GM23338 (cell line): ENCODE measurements at regions not wholly inside any gene's neighbourhood (a gene's known extent, or its start where the extent isn't known, plus 50 kb on each side); places are given as distances from the start of the nearest gene placed in this dataset.

Experiments
- ATAC-seq: fragments of 200-7000 bp; cut with Tn5 transposase; 3 replicates; pipeline ENCODE4 v1.9.1; 2020
- DNase-seq: peaks from one replicate; pipeline ENCODE4 v3.0.0-alpha.2; 2015; ENCODE audit warnings: low spot score
- H2AFZ ChIP-seq: fragments of 200-600 bp; sonication (generic); 2 replicates; pipeline ENCODE4 v1.8.0; 2016; ENCODE audit warnings: antibody characterized with exemption, mild to moderate bottlenecking, moderate library complexity
- H3F3A ChIP-seq: fragments of 200-600 bp; sonication (generic); replicated peaks from 2 replicates; pipeline ENCODE4 v1.8.0; 2017; ENCODE audit warnings: antibody characterized with exemption, mixed run types, low read depth
- H3K27ac ChIP-seq: fragments of 200-600 bp; sonication (generic); 2 replicates; pipeline ENCODE4 v1.6.1; 2016; ENCODE audit warnings: low read depth
- H3K27me3 ChIP-seq: fragments of 200-600 bp; sonication (generic); 2 replicates; pipeline ENCODE4 v1.8.0; 2016; ENCODE audit warnings: mild to moderate bottlenecking, mixed run types, moderate library complexity; ENCODE audit not compliant: insufficient read depth
- H3K36me3 ChIP-seq: fragments of 200-600 bp; sonication (generic); 2 replicates; pipeline ENCODE4 v1.8.0; 2016; ENCODE audit warnings: mild to moderate bottlenecking; ENCODE audit not compliant: insufficient read depth
- H3K4me1 ChIP-seq: fragments of 200-600 bp; sonication (generic); 2 replicates; pipeline ENCODE4 v1.8.0; 2016; ENCODE audit warnings: mild to moderate bottlenecking, moderate library complexity; ENCODE audit not compliant: insufficient read depth
- H3K4me2 ChIP-seq: fragments of 200-600 bp; sonication (generic); 2 replicates; pipeline ENCODE4 v1.7.1; 2017; ENCODE audit warnings: mixed run types
- H3K4me3 ChIP-seq: fragments of 200-600 bp; sonication (generic); 2 replicates; pipeline ENCODE4 v1.6.1; 2016; ENCODE audit warnings: mixed run types
- H3K79me2 ChIP-seq: fragments of 200-600 bp; sonication (generic); replicated peaks from 2 replicates; pipeline ENCODE4 v1.8.0; 2017; ENCODE audit warnings: mild to moderate bottlenecking; ENCODE audit not compliant: insufficient read depth
- H3K9me2 ChIP-seq: fragments of 200-600 bp; sonication (generic); 2 replicates; pipeline ENCODE4 v1.8.0; 2017; ENCODE audit not compliant: insufficient read depth
- H4K20me1 ChIP-seq: fragments of 200-600 bp; sonication (generic); replicated peaks from 2 replicates; pipeline ENCODE4 v1.8.0; 2017; ENCODE audit warnings: mild to moderate bottlenecking; ENCODE audit not compliant: insufficient read depth
- H3K27ac Mint-ChIP-seq: 2 replicates; pipeline ENCODE4 v1.8.0; 2020; ENCODE audit warnings: inconsistent platforms, mild to moderate bottlenecking, moderate library complexity, mixed read lengths
- H3K27me3 Mint-ChIP-seq: 3 replicates; pipeline ENCODE4 v1.8.0; 2022; ENCODE audit warnings: low read depth, mild to moderate bottlenecking, moderate library complexity, mixed read lengths, inconsistent platforms; ENCODE audit not compliant: insufficient read depth, poor library complexity
- H3K36me3 Mint-ChIP-seq: 3 replicates; pipeline ENCODE4 v1.8.0; 2021; ENCODE audit warnings: low read depth, mild to moderate bottlenecking, inconsistent platforms, moderate library complexity, mixed read lengths
- H3K4me1 Mint-ChIP-seq: 3 replicates; pipeline ENCODE4 v1.8.0; 2020; ENCODE audit warnings: mild to moderate bottlenecking, inconsistent platforms, mixed read lengths
- H3K4me3 Mint-ChIP-seq: 3 replicates; pipeline ENCODE4 v1.8.0; 2021; ENCODE audit warnings: moderate library complexity, mild to moderate bottlenecking, inconsistent platforms, mixed read lengths
- H3K9me3 Mint-ChIP-seq: 3 replicates; pipeline ENCODE4 v1.8.0; 2020; ENCODE audit warnings: moderate library complexity, mild to moderate bottlenecking, inconsistent platforms, mixed read lengths
- CREB1 ChIP-seq: fragments of 250-450 bp; sonication (Bioruptor Pico); IDR thresholded peaks from 2 replicates; pipeline ENCODE4 v1.5.0; 2020; ENCODE audit warnings: low read depth, mild to moderate bottlenecking, moderate library complexity
- EZH2 ChIP-seq: fragments of 200-600 bp; sonication (generic); IDR thresholded peaks from one replicate; pipeline ENCODE4 v1.8.0; 2017; ENCODE audit warnings: antibody characterized with exemption, mild to moderate bottlenecking, low read depth; ENCODE audit not compliant: unreplicated experiment
- EZH2phosphoT487 ChIP-seq: fragments of 200-600 bp; sonication (generic); IDR thresholded peaks from one replicate; pipeline ENCODE4 v1.8.1; 2018; ENCODE audit warnings: antibody characterized with exemption; ENCODE audit not compliant: unreplicated experiment
- JUNB ChIP-seq: IDR thresholded peaks from one replicate; pipeline ENCODE4 v1.6.1; 2016; ENCODE audit warnings: antibody characterized with exemption; ENCODE audit not compliant: unreplicated experiment
- POLR2AphosphoS5 ChIP-seq: IDR thresholded peaks from 2 replicates; pipeline ENCODE4 v1.6.1; 2016; ENCODE audit warnings: antibody characterized with exemption, low read depth
- ZNF114 ChIP-seq: fragments of 250-450 bp; sonication (Bioruptor Pico); IDR thresholded peaks from 2 replicates; pipeline ENCODE4 v1.5.0; 2020; ENCODE audit warnings: mild to moderate bottlenecking, moderate library complexity
- ZNF331 ChIP-seq: fragments of 250-450 bp; sonication (Bioruptor Pico); IDR thresholded peaks from 2 replicates; pipeline ENCODE4 v1.5.0; 2020; ENCODE audit warnings: low read depth, mild to moderate bottlenecking, moderate library complexity
- TF ChIP-seq, protein P1 (sequence below): IDR thresholded peaks from one replicate; pipeline ENCODE4 v1.6.1; 2018; ENCODE audit warnings: antibody characterized with exemption; ENCODE audit not compliant: unreplicated experiment
- TF ChIP-seq, protein P2 (sequence below), 2 experiments: fragments of 200-600 bp in 1 of 2; sonication (generic) in 1 of 2; conservative IDR thresholded peaks; 2 replicates each; pipeline versions ENCODE4 v1.5.1 to v1.6.1; 2016 to 2017; ENCODE audit warnings: antibody characterized with exemption in 2 of 2, low read depth in 2 of 2, mild to moderate bottlenecking in 2 of 2, moderate library complexity in 1 of 2
- TF ChIP-seq, protein P3 (sequence below): IDR thresholded peaks from 2 replicates; pipeline ENCODE4 v1.6.1; 2016; ENCODE audit warnings: antibody characterized with exemption

DNA sequence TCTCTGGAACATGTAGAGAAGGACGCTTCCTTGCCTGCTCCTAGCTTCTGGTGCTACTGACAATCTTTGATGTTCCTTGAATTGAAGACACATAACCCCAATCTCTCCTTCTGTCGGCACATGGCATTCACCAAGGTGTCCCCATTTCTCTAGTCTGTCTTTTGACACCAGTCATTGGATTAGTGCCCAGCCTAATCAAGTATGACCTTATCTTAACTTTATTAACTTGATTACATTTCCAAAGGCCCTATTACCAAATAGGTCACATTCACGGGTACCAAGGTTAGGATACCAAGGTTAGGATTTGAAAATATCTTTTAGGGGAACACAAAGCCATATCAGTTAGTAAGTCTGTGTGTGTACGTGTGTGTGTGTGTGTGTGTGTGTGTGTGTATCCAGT, 377.9 kb downstream of the CMPK2 start:
- TF ChIP-seq, protein P1, sequence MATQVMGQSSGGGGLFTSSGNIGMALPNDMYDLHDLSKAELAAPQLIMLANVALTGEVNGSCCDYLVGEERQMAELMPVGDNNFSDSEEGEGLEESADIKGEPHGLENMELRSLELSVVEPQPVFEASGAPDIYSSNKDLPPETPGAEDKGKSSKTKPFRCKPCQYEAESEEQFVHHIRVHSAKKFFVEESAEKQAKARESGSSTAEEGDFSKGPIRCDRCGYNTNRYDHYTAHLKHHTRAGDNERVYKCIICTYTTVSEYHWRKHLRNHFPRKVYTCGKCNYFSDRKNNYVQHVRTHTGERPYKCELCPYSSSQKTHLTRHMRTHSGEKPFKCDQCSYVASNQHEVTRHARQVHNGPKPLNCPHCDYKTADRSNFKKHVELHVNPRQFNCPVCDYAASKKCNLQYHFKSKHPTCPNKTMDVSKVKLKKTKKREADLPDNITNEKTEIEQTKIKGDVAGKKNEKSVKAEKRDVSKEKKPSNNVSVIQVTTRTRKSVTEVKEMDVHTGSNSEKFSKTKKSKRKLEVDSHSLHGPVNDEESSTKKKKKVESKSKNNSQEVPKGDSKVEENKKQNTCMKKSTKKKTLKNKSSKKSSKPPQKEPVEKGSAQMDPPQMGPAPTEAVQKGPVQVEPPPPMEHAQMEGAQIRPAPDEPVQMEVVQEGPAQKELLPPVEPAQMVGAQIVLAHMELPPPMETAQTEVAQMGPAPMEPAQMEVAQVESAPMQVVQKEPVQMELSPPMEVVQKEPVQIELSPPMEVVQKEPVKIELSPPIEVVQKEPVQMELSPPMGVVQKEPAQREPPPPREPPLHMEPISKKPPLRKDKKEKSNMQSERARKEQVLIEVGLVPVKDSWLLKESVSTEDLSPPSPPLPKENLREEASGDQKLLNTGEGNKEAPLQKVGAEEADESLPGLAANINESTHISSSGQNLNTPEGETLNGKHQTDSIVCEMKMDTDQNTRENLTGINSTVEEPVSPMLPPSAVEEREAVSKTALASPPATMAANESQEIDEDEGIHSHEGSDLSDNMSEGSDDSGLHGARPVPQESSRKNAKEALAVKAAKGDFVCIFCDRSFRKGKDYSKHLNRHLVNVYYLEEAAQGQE = no peak
- TF ChIP-seq POLR2AphosphoS5 = no peak
- TF ChIP-seq EZH2 = no peak
- TF ChIP-seq, protein P2, sequence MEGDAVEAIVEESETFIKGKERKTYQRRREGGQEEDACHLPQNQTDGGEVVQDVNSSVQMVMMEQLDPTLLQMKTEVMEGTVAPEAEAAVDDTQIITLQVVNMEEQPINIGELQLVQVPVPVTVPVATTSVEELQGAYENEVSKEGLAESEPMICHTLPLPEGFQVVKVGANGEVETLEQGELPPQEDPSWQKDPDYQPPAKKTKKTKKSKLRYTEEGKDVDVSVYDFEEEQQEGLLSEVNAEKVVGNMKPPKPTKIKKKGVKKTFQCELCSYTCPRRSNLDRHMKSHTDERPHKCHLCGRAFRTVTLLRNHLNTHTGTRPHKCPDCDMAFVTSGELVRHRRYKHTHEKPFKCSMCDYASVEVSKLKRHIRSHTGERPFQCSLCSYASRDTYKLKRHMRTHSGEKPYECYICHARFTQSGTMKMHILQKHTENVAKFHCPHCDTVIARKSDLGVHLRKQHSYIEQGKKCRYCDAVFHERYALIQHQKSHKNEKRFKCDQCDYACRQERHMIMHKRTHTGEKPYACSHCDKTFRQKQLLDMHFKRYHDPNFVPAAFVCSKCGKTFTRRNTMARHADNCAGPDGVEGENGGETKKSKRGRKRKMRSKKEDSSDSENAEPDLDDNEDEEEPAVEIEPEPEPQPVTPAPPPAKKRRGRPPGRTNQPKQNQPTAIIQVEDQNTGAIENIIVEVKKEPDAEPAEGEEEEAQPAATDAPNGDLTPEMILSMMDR (conservative IDR thresholded peaks at IDR 0.05; ENCODE audit: low read depth in 2 of 2) = no peak
- TF ChIP-seq, protein P3, sequence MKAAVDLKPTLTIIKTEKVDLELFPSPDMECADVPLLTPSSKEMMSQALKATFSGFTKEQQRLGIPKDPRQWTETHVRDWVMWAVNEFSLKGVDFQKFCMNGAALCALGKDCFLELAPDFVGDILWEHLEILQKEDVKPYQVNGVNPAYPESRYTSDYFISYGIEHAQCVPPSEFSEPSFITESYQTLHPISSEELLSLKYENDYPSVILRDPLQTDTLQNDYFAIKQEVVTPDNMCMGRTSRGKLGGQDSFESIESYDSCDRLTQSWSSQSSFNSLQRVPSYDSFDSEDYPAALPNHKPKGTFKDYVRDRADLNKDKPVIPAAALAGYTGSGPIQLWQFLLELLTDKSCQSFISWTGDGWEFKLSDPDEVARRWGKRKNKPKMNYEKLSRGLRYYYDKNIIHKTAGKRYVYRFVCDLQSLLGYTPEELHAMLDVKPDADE = no peak
- no peak for TF ChIP-seq CREB1 (CRISPR knock-in tag)
- H3K27me3 ChIP-seq = no peaks in the 10 kb centered on the region
- Mint-ChIP-seq H3K4me1 (no peaks in the 10 kb centered on the region), H3K27me3 (no peaks in the 10 kb centered on the region), H3K9me3 (peaks cover 78% of the 10 kb centered on the region), H3K4me3 (no peak overlapping the region), H3K27ac (no peak overlapping the region), H3K36me3 (peaks cover 7% of the 10 kb centered on the region; the same call in 2 of the 3 replicates)
- no peaks in the 10 kb centered on the region for H3K9me2 ChIP-seq
- no peak overlapping the region for H2AFZ ChIP-seq
- no peaks in the 10 kb centered on the region for H4K20me1 ChIP-seq
- no peaks in the 10 kb centered on the region for H3K79me2 ChIP-seq
- DNase-seq (no peak), ATAC-seq (no peak)
- no peak overlapping the region for H3K4me2 ChIP-seq
- H3K27ac ChIP-seq = no peak overlapping the region
- no peak overlapping the region for H3K4me3 ChIP-seq
- H3K36me3 ChIP-seq = no peaks in the 10 kb centered on the region; the same call in 1 of the 2 replicates
- no peaks in the 10 kb centered on the region for H3F3A ChIP-seq
- no peaks in the 10 kb centered on the region for H3K4me1 ChIP-seq

DNA sequence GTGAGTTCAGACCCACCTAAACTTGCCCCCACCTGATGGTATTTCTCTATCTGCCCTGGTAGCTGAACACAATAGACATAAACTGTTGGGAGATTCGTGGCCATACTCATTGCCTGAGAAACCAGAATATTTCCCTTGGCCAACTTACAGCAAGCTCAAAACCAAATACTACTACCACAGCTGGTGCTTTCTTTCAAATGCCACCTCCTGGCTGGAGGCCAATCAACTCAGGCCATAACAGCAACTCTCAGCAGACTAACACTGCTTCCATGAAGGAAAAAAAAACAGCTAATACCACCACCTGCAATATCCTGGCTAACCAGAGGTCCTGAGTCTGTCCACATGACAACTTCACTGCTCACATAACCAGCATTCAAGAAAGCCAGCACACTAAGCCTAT, 373.1 kb downstream of the CMPK2 start:
- peaks cover 80% of the 10 kb centered on the region for H3K9me3 Mint-ChIP-seq
- ATAC-seq = no peak
- no peak overlapping the region for H3K4me3 ChIP-seq
- no peak for DNase-seq
- no peaks in the 10 kb centered on the region for H3K4me1 Mint-ChIP-seq
- H3K4me1 ChIP-seq = no peaks in the 10 kb centered on the region
- H3K9me2 ChIP-seq = no peaks in the 10 kb centered on the region
- H4K20me1 ChIP-seq = no peaks in the 10 kb centered on the region
- no peaks in the 10 kb centered on the region for H3K36me3 ChIP-seq
- no peaks in the 10 kb centered on the region for H3K27me3 Mint-ChIP-seq
- no peak overlapping the region for H3K4me2 ChIP-seq
- no peak overlapping the region for H3K4me3 Mint-ChIP-seq
- no peak overlapping the region for H2AFZ ChIP-seq
- no peak overlapping the region for H3K27ac Mint-ChIP-seq
- H3K79me2 ChIP-seq = no peaks in the 10 kb centered on the region
- H3K27me3 ChIP-seq = no peaks in the 10 kb centered on the region
- H3K36me3 Mint-ChIP-seq = peaks cover 5% of the 10 kb centered on the region; the same call in 2 of the 3 replicates
- H3K27ac ChIP-seq = no peak overlapping the region
- H3F3A ChIP-seq = no peaks in the 10 kb centered on the region
- no peak for TF ChIP-seq EZH2phosphoT487
- no peak for TF ChIP-seq EZH2
- no peak for TF ChIP-seq ZNF114 (CRISPR knock-in tag)
- TF ChIP-seq ZNF331 (CRISPR knock-in tag) = no peak
- no peak for TF ChIP-seq JUNB
- TF ChIP-seq CREB1 (CRISPR knock-in tag) = no peak
